Neural progenitor cell (in vitro differentiated cells): ENCODE measurements at regions not wholly inside any gene's neighbourhood (a gene's known extent, or its start where the extent isn't known, plus 50 kb on each side); places are given as distances from the start of the nearest gene placed in this dataset.

Source experiments
- DNase-seq: peaks from one replicate; pipeline ENCODE4 v3.0.0-alpha.2; 2016; ENCODE audit warnings: low spot score
- H2AFZ ChIP-seq: fragments of 200-600 bp; sonication (generic); replicated peaks from 2 replicates; pipeline ENCODE4 v1.6.1; 2016; ENCODE audit warnings: antibody characterized with exemption
- H3F3A ChIP-seq: fragments of 200-600 bp; sonication (generic); 2 replicates; pipeline ENCODE4 v1.6.1; 2016; ENCODE audit warnings: antibody characterized with exemption, low read depth
- H3K27ac ChIP-seq: fragments of 200-600 bp; sonication (generic); 2 replicates; pipeline ENCODE4 v1.5.1; 2016; ENCODE audit warnings: mild to moderate bottlenecking
- H3K27me3 ChIP-seq: fragments of 200-600 bp; sonication (generic); 2 replicates; pipeline ENCODE4 v1.6.1; 2016; ENCODE audit warnings: mild to moderate bottlenecking, moderate library complexity
- H3K36me3 ChIP-seq: fragments of 200-600 bp; sonication (generic); 2 replicates; pipeline ENCODE4 v1.5.1; 2016
- H3K4me1 ChIP-seq: fragments of 200-600 bp; sonication (generic); 2 replicates; pipeline ENCODE4 v1.6.1; 2016; ENCODE audit warnings: mixed run types
- H3K4me2 ChIP-seq: fragments of 200-600 bp; sonication (generic); 2 replicates; pipeline ENCODE4 v1.6.1; 2016
- H3K4me3 ChIP-seq: fragments of 200-600 bp; sonication (generic); 2 replicates; pipeline ENCODE4 v1.5.1; 2016
- H3K79me2 ChIP-seq: fragments of 200-600 bp; sonication (generic); 2 replicates; pipeline ENCODE4 v1.6.1; 2016; ENCODE audit warnings: low read depth
- H3K9ac ChIP-seq: fragments of 200-600 bp; sonication (generic); 2 replicates; pipeline ENCODE4 v1.6.1; 2016
- H3K9me3 ChIP-seq: fragments of 200-600 bp; sonication (generic); 2 replicates; pipeline ENCODE4 v1.5.1; 2016; ENCODE audit warnings: low read depth
- H4K20me1 ChIP-seq: fragments of 200-600 bp; sonication (generic); 2 replicates; pipeline ENCODE4 v1.6.1; 2016; ENCODE audit warnings: low read depth
- H3K27ac Mint-ChIP-seq: 3 replicates; pipeline ENCODE4 v1.8.0; 2021; ENCODE audit warnings: mixed read lengths
- H3K27me3 Mint-ChIP-seq: 2 replicates; pipeline ENCODE4 v1.8.0; 2022; ENCODE audit warnings: low read depth, mild to moderate bottlenecking, inconsistent platforms, moderate library complexity, mixed read lengths; ENCODE audit not compliant: insufficient read depth
- H3K36me3 Mint-ChIP-seq: 3 replicates; pipeline ENCODE4 v1.8.0; 2021; ENCODE audit warnings: mixed read lengths
- H3K4me1 Mint-ChIP-seq: 3 replicates; pipeline ENCODE4 v1.8.0; 2021; ENCODE audit warnings: mixed read lengths
- H3K4me3 Mint-ChIP-seq: 3 replicates; pipeline ENCODE4 v1.8.0; 2021; ENCODE audit warnings: mild to moderate bottlenecking, moderate library complexity, mixed read lengths
- H3K9me3 Mint-ChIP-seq: 3 replicates; pipeline ENCODE4 v1.8.0; 2020; ENCODE audit warnings: mixed read lengths
- CTCF ChIP-seq: fragments of 200-600 bp; sonication (generic); IDR thresholded peaks from 2 replicates; pipeline ENCODE4 v1.5.1; 2017; ENCODE audit warnings: antibody characterized with exemption, mild to moderate bottlenecking
- EZH2 ChIP-seq: fragments of 200-600 bp; sonication (generic); IDR thresholded peaks from 2 replicates; pipeline ENCODE4 v1.6.1; 2017; ENCODE audit warnings: antibody characterized with exemption, mild to moderate bottlenecking, moderate library complexity
- EZH2phosphoT487 ChIP-seq: fragments of 200-600 bp; sonication (generic); IDR thresholded peaks from 2 replicates; pipeline ENCODE4 v1.6.1; 2017; ENCODE audit warnings: antibody characterized with exemption

GRCh38 chr6:163741743-163742363 lies 327.3 kb downstream of the QKI start:
- H3K9ac ChIP-seq: no peak overlapping the region
- H3K27me3 ChIP-seq: no peaks in the 10 kb centered on the region
- H3K4me3 ChIP-seq: no peak overlapping the region
- DNase-seq: no peak
- H3K27me3 Mint-ChIP-seq: peaks cover 2% of the 10 kb centered on the region
- no peaks in the 10 kb centered on the region for H3K9me3 ChIP-seq
- H3K4me1 Mint-ChIP-seq: peaks cover 26% of the 10 kb centered on the region
- peaks cover 6% of the 10 kb centered on the region for H3K4me1 ChIP-seq
- no peak overlapping the region for H3K27ac ChIP-seq
- H3K79me2 ChIP-seq: no peaks in the 10 kb centered on the region
- H4K20me1 ChIP-seq: no peaks in the 10 kb centered on the region
- no peaks in the 10 kb centered on the region for H3F3A ChIP-seq
- no peak overlapping the region for H3K4me3 Mint-ChIP-seq
- no peak overlapping the region for H2AFZ ChIP-seq
- H3K27ac Mint-ChIP-seq: no peak overlapping the region
- H3K36me3 Mint-ChIP-seq: no peaks in the 10 kb centered on the region
- no peak overlapping the region for H3K4me2 ChIP-seq
- TF ChIP-seq EZH2 (no peak), CTCF (no peak)
- H3K9me3 Mint-ChIP-seq: peaks cover 9% of the 10 kb centered on the region
- no peaks in the 10 kb centered on the region for H3K36me3 ChIP-seq

- no peaks in the 10 kb centered on the region for H3K36me3 ChIP-seq
- H3F3A ChIP-seq: no peaks in the 10 kb centered on the region
- H3K79me2 ChIP-seq: no peaks in the 10 kb centered on the region
- DNase-seq: no peak
- H4K20me1 ChIP-seq: no peaks in the 10 kb centered on the region
- no peaks in the 10 kb centered on the region for H3K36me3 Mint-ChIP-seq
- peaks cover 26% of the 10 kb centered on the region for H3K4me1 Mint-ChIP-seq
- peaks cover 10% of the 10 kb centered on the region for H3K9me3 Mint-ChIP-seq
- no peak overlapping the region for H3K27ac ChIP-seq
- H3K4me1 ChIP-seq: peaks cover 6% of the 10 kb centered on the region
- H3K27me3 Mint-ChIP-seq: peaks cover 2% of the 10 kb centered on the region
- H3K4me2 ChIP-seq: no peak overlapping the region
- H3K4me3 Mint-ChIP-seq: no peak overlapping the region
- no peak overlapping the region for H3K9ac ChIP-seq
- TF ChIP-seq EZH2 (no peak), CTCF (no peak), EZH2phosphoT487 (no peak)
- H3K9me3 ChIP-seq: no peaks in the 10 kb centered on the region
- H3K4me3 ChIP-seq: no peak overlapping the region
- no peak overlapping the region for H3K27ac Mint-ChIP-seq
- no peaks in the 10 kb centered on the region for H3K27me3 ChIP-seq
- H2AFZ ChIP-seq: no peak overlapping the region
Measured at GRCh38 chr6:163741342-163741741, 326.8 kb downstream of the QKI start.

GRCh38 chr6:163739966-163740365 lies 325.4 kb downstream of the QKI start:
- Mint-ChIP-seq H3K36me3 (no peaks in the 10 kb centered on the region), H3K27me3 (peaks cover 4% of the 10 kb centered on the region), H3K27ac (no peak overlapping the region), H3K4me1 (peaks cover 14% of the 10 kb centered on the region), H3K9me3 (peaks cover 10% of the 10 kb centered on the region), H3K4me3 (no peak overlapping the region)
- H3K27ac ChIP-seq: no peak overlapping the region
- H3K79me2 ChIP-seq: no peaks in the 10 kb centered on the region
- no peak overlapping the region for H2AFZ ChIP-seq
- no peaks in the 10 kb centered on the region for H4K20me1 ChIP-seq
- H3K36me3 ChIP-seq: no peaks in the 10 kb centered on the region
- H3K4me1 ChIP-seq: no peaks in the 10 kb centered on the region
- no peaks in the 10 kb centered on the region for H3F3A ChIP-seq
- no peaks in the 10 kb centered on the region for H3K27me3 ChIP-seq
- H3K4me2 ChIP-seq: no peak overlapping the region
- no peak for DNase-seq
- H3K9me3 ChIP-seq: no peaks in the 10 kb centered on the region
- no peak overlapping the region for H3K9ac ChIP-seq
- H3K4me3 ChIP-seq: no peak overlapping the region
- TF ChIP-seq EZH2phosphoT487 (no peak), CTCF (no peak), EZH2 (no peak)
